ENCODE measurements at regions not wholly inside any gene's neighbourhood (a gene's known extent, or its start where the extent isn't known, plus 50 kb on each side); places are given as distances from the start of the nearest gene placed in this dataset.

- no peak for TF ChIP-seq CTCF (IDR thresholded peaks at IDR 0.05)
- DNase-seq (ENCODE audit: low spot score): no peak
- no peak overlapping the region for H3K4me3 ChIP-seq
- H3K27ac ChIP-seq: peak overlapping the region in 1 of 2 donors; percentile 20
These were observed 55.6 kb downstream of the SYNE3 start for GRCh38 chr14:95460647-95461478.

- no peak overlapping the region for H3K27ac ChIP-seq
- H3K4me3 ChIP-seq: no peak overlapping the region
- DNase-seq (ENCODE audit: low spot score): no peak
- TF ChIP-seq CTCF (IDR thresholded peaks at IDR 0.05): no peak
These were observed 57.5 kb downstream of the SYNE3 start for GRCh38 chr14:95458906-95459305.

- Histone ChIP-seq H3K4me3 (no peak overlapping the region), H3K27ac (no peak overlapping the region)
- no peak for DNase-seq (ENCODE audit: low spot score)
- no peak for TF ChIP-seq CTCF (IDR thresholded peaks at IDR 0.05)
These were observed 58.0 kb downstream of the SYNE3 start for GRCh38 chr14:95458459-95458858.

GRCh38 chr14:95456281-95456680, 60.2 kb downstream of the SYNE3 start:
- H3K4me3 ChIP-seq: no peak overlapping the region
- no peak for TF ChIP-seq CTCF (IDR thresholded peaks at IDR 0.05)
- DNase-seq (ENCODE audit: low spot score): no peak
- no peak overlapping the region for H3K27ac ChIP-seq

GRCh38 chr14:95455246-95455645, 61.2 kb downstream of the SYNE3 start:
- TF ChIP-seq CTCF (IDR thresholded peaks at IDR 0.05): no peak
- Histone ChIP-seq H3K27ac (no peak overlapping the region), H3K4me3 (no peak overlapping the region)
- no peak for DNase-seq (ENCODE audit: low spot score)

GRCh38 chr14:95453713-95453980, 62.8 kb downstream of the SYNE3 start:
- Histone ChIP-seq H3K27ac (no peak overlapping the region), H3K4me3 (no peak overlapping the region)
- DNase-seq (ENCODE audit: low spot score): no peak
- TF ChIP-seq CTCF (IDR thresholded peaks at IDR 0.05): no peak

- DNase-seq (ENCODE audit: low spot score): no peak
- no peak for TF ChIP-seq CTCF (IDR thresholded peaks at IDR 0.05)
- no peak overlapping the region for H3K27ac ChIP-seq
- no peak overlapping the region for H3K4me3 ChIP-seq
These were observed 63.3 kb downstream of the SYNE3 start for GRCh38 chr14:95452893-95453712.
